Ecto neural progenitor cell (in vitro differentiated cells): ENCODE measurements at regions not wholly inside any gene's neighbourhood (a gene's known extent, or its start where the extent isn't known, plus 50 kb on each side); places are given as distances from the start of the nearest gene placed in this dataset.

Source experiments
- DNase-seq: peaks from one replicate; pipeline ENCODE4 v3.0.0-alpha.2; 2018; ENCODE audit warnings: low spot score

DNA sequence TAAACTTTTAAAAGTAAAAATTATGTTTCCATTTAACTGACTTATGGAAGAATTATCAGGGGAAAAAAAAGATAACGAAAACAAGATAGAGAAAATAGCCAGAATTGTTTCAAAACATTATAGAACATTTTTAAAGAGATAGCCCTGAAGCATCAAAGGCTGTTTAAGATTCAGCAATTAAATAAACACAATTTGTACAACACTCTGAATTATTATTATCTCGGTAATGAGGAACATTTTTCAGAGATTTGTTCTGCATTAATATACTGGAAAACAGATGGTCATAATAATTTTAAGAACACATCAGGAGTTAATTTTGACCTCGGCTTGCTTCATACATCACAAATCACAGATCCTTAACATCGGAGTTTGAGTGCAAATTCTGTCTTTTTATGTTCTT, 643.8 kb downstream of the SORCS1 start:
- no peak for DNase-seq

DNA sequence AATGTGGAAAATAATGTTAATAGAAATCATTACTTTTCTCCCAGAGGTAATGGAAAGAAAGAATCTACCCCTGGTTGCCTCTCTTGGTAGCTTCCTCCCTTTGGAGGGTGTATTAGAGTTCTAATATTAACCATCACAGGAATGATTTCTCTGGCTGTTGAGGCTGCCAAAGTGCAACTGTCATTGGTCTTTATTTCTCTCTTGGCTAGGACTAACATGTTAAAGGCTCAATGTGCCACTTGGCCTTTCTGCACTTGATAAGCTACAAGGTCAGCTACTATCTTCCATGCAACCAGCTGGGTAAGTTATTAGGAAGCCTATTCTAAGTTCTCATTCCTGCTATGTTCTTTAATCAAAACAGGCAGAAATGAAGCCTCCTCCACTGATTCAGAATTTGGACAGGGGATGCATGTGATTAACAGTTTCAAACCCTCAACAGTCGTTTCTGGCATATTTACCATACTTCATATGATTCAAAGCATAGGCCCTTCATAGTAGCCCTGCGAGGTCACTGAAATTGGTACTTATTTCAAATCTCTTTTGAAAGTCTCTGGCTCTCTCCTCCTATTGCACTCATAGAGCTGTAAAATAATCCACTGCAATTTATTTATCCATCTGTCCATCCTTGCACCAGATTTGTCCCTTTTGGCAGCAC, 645.0 kb downstream of the SORCS1 start:
- DNase-seq = no peak

DNA sequence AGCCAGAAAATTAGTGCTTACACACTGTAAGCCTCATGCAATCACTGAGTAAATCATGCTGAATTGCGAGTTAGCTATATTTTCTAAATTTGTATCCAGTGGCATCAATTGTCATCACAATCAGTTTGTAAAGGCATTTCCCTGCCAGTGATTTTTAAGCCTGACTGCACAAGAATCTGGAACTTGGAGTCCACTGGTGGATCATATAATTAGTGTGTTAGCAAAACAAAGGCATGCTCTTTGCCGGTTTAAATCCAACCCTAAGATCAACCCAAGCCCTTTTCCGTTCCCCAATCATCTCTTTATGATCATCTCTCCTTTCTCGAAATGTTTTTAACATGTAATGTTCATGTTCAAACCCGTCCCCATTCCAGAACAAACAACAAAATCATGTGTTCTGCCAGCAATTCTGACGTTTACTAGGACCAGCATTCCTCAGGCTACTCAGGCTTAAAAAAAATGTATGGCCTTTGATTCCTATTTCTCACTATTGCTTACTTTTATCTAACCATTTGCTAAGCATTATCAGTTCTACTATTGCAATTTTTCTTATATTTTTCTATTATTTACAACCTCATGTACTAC, 649.2 kb downstream of the SORCS1 start:
- DNase-seq = no peak

DNA sequence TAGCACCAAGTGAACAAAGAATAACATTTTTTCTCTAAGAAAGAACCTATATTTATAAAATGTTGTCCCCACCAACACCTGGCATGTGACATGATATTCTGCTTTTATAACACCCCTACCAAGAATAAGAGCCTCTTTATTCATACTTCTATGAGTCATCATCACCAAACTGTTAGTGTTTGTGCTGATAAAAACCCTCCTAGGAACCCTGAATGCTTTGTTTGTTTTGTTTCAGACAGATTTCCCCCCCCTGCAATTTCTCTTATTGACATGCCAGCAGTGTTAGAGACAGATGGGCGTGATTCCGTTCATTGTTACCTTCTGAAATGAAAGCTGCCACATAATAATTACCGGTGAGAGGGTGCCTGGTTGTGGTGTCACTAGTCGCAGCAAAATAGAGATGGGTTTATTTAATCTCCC, 651.1 kb downstream of the SORCS1 start:
- no peak for DNase-seq

DNA sequence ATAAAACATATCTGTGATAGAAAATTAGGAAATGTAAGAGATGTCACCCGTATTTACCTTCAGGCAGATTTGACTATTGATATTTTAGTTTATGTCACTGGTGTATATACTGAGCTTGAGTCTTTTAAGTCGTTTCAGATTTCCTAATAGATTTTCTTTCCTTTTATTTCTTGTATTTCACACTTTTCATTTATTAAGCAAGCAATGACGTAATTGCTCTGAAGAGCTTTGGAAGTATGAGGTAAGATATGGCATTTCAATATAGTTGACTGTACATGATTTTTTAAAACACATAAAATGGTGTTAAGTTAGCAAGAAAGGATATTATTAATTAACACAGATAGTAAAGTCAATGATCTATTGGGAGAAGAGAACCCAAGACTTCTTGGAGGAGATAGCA, 652.6 kb downstream of the SORCS1 start:
- no peak for DNase-seq

DNA sequence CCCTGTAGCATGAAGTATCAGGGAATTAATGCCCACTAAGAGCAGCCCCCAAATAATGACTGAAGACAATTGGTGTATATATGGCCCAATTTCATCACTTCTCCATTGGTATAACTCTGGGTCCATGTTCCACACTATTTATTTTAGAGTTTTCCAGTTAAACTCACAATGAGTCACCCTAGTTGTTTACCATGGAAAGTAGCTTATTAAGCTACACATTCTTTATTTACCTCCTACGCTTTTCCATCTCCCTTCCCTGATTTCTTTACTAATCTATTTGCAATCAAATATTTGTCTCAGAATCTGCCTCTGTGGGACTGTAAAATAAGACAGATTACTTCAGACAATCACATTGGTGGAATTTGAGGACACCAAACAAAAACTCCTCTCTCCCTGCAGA, 655.6 kb downstream of the SORCS1 start:
- no peak for DNase-seq

DNA sequence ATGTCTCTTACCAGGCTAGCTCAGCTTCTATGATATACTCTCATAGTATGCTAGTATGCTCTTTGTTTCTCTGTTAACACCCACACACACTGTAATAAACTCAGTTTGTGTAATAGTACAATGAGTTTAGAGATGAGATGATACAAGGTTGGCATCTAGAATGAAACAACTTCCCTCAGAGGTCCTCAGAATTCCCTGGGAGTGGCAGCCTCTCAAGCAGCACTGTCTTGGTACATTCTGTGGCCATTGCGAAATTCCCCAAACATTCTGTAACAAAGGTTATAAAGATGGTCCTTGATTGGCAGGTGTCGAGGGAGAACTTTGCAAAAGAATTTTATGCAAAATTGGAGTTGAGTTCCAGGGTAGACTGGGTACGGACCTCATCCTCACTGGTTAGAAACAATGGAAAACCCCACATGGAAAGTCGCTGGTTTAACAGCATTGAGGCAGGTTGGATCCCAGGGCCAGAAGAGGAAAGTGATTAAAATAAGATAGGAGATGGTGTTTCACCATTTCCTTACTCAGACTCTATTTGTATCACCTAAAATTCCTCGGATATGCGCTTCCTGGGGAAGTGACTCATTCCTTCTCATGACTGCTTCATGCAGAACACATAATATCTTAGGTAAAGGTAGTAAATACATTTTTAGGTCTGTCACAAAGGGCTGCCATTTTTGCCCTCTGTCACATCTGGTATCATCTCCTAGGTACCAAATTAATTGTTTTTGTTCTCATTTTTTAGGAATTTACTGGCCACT, 657.8 kb downstream of the SORCS1 start:
- no peak for DNase-seq

DNA sequence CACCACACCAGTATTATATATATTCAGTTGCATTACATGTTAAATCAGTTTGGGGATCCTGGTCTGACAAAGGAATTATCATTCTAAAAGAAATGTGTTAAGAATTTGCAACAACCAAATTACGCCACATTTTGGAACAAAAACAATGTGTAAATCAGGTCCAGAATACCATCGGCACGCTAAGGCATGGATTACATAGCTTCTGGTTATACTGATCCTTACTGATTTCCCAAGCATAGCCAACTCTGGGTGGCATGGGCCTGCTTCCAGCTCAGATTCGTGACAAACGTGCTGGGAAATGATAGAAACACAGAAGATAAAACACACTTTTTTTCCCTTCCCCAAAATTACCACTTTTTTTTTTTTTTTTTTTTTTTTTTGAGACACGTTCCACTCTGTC, 660.0 kb downstream of the SORCS1 start:
- no peak for DNase-seq

DNA sequence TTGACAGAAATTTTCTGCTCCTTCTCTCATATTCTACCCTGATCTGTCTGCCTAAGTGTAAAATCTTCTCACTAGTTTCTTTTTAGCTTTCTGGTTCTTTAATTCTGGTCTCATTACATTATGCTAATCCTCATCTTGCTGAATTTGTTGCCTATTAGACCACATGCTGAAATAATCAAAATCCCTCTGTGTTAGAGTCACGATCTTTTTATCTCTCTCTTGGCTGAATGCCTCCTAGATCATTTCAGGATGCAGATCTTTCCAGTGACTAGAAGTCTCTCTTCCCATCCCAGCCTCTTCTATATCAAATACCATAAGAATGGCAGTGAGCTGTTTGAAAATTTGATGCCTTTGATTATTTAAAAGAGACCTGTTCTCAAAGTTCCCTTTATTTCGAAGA, 661.9 kb downstream of the SORCS1 start:
- no peak for DNase-seq

DNA sequence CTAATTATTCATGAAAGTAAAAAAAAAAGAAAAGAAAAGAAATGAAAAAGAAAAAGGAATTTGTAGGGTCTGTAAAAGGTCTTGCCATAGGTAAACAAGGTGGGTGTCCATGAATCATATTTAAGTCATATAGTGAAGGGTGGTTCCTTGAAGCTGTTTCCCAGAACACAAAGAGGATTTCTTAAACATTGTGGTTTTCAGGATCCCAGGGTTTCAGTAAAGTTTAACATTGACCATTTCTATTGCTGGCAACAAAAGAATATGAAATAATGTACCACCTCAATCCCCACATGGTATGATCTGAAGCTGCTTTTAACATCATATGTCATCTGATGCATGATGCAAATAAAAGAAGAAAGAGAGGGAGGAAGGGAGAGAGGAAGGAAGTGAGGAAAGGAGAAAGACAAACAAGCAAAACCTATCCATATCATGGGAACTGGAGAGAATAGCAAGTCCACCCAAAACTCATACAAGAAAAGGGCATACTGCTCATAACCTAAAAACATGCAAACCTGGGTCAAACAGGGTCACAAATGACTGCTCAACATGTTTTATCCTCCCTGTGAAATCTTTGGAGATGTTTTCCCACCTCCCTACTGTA, 663.5 kb downstream of the SORCS1 start:
- no peak for DNase-seq

DNA sequence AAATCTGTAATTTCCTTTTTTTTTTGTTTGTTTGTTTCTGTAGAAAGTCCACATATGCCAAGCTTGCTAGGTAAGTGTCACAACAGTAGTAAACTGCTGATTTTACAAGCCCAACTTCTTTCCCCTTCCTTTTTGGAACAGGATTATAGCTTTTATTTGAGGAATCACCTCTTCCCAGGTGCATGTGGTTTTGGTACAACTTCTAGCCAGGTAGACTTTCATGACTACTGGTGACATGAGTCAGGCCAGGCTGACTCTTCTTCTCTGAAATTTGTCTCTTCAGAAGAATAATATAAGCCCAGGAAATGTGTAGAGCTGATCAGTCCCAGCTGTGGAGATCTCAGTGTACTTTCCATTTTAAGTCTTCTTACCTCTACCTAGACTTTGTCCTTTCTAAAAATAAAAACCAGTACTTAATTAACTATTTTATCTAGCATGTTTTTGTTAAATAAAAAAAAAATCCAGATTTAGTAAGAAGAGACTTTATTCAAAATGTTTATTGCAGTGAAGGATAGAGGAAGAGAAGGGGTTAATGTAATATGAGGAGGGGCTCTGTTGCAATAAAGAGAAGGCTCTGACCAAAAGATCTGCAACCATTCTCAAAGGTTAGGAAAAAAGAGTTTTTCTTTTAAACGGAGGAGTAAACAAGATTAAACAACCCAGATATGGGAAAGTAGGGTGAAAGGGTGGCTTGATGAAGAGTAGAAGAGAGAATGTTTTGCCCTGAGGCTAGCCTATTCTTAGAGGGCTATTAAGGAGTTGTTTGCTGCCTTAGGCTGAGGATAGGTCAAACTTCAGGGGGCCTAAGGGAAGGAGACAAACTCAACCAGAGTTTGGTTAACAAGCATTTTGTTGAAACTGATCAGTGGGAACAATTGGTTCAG, 664.2 kb downstream of the SORCS1 start:
- no peak for DNase-seq

DNA sequence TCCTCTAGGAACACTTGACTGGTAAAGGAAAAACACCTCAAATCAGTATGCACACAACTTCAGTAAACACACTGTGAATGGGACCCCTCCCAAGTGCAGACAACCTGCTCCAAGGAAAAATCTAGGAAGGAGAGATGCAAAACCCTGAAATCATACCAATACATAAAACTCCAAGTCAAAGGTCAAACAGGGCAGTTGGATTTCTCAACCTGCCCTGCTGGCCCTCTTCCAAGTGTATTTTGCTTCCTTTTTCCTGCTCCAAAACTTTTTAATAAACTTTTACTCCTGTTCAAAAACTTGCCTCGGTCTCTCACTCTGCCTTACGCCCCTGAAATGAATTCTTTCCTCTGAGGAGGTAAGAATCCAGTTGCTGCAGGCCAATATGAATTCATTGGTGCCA, 665.1 kb downstream of the SORCS1 start:
- no peak for DNase-seq

DNA sequence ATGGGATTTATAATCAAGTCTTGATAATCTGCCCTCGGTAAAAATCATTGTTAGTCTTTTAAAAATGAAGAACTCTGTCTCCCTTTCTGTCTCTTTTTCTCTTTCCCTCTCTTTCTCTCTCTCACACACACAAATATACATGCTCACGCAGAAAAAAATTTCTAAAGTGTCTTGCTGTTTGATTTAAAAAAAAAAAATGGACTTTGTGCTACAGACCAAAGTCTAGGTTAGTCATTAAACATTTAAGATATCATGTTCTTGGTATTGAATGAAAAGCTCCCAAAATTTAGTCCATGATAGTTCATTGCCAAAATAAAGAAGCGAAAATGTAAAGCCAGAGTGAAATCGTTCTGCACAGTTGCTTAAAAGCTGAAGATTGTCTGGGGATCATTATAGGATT, 665.8 kb downstream of the SORCS1 start:
- DNase-seq = no peak

DNA sequence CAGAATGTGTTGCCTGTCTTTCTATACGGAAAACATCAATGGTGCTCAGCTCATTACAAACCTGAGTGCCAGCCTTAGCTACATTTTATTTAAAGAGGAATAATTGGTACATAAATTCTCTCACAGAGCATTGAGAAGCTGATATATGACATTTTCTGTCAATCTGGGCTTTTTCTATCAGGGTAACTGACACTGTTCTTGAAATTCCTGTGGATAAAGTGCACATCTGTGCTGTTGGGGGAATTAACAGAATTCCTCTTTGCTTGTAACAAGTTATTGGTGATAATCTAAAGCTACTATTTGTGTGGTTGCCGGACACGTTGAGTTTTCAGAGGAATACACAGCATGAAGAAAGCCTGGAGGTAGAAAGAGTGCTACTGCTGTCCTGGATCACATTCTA, 668.6 kb downstream of the SORCS1 start:
- no peak for DNase-seq

DNA sequence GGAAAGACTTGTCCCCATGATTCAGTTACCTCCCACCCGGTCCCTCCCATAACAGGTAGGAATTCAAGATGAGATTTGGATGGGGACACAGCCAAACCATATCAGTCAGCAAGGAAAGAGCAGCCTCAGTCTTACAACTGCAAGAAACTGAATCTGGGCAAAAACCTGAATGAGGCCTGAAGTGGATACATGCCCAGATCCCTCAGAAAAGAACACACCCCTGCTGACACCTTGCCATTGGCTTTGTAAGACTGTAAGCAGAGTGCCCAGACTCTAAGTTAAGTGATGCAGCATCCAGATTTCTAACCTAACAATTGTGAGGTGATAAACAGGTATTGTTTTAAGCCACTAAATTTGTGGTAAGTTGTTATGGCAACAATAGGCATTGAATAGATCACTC, 670.8 kb downstream of the SORCS1 start:
- no peak for DNase-seq

DNA sequence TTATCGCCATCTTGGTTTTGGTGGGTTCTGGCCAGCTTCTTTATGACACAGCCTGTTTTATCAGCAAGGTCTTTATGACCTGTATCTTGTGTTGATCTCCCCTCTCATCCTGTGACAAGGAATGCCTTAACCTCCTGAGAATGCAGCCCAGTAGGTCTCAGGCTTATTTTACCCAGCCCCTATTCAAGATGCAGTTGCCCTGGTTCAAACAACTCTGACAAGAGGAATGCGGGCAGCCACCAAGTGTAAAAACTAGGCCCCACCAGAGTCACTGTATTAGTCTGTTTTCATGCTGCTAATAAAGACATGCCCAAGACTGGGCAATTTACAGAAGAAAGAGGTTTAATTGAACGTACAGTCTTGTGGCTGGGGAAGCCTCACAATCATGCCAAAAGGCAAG, 671.3 kb downstream of the SORCS1 start:
- no peak for DNase-seq

DNA sequence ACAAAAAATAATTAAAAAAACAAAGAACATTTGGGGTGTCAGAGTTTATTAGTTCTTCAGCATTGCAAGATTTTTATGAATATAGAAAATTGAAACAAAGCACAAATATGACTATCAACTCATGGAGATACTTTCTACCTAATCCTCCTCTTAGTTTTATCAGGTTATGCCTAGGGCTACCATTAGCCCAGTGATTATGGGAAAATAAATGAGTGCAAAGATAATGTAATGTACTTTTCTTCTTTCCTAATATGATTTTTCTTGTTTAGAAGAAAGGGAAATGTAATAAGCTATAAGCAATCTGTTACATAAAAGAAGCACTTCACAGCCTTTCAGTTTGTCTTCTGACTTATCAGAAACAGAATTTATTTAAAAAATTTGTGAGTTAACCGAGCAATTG, 676.8 kb downstream of the SORCS1 start:
- DNase-seq = no peak

DNA sequence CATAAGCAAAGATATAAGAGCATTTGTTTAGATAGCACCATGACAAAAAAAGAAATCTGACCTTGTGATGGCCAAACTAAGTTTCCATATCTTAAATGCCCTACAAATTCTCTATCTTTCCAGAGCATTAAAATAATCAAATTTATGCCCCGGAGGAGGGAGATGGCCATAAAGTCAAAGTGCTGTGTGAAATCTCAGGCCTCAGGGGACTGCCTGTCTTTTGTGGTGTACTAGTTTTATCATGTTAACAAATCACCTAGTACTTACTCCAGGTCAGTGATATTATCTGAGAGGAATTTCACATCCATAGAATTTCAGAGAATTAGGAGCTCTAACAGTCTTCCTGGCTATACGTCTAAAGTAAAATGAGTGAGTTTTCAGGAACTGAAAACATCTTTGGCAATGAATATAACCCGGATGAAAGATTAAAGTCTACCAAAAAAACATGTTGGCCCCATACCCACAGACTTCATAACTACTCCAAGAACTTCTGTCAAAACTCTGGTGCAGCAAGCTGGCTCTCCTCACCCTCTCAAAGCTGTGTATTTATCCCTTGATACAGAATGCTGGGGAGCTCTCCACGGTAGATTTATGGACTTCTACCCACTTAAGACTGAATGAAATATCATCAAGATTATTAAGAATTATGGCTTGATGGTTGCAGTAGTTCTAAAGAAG, 682.8 kb downstream of the SORCS1 start:
- no peak for DNase-seq

DNA sequence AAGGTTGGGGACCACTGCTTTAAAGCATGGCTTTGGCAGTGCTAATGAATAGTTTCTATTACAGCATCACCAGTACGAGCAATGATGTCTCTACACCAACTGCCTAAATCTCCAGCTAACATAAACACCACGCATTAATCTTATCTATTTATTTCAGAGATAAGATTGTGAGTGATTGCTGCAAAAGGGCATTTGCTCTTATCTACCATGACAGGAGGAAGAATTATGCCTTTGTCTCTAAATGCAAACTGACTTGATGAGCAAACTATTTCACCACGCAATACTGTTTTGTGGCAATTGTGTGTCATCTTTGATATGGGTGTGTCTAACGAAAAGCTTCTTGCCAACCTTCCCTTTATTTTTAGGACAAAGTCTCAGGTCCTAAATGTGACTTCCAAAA, 684.9 kb downstream of the SORCS1 start:
- DNase-seq = no peak

DNA sequence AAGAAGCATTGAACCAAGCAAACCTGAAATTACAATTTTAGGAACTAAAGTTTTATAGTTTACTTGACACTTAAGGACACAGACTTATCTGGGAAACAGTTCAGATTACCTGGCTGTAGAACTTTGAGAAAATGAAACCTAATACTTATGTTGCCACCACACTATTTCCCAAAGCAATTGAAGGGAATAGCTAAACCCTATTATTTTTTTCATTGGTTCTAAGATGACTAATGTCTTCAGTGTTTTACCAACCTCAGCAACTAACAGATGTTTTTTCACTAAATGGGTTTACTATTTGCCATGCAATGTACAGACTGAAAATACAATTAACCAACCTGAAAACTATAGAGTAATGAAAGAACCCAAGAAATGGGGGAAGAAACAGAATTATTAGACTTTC, 689.6 kb downstream of the SORCS1 start:
- no peak for DNase-seq

DNA sequence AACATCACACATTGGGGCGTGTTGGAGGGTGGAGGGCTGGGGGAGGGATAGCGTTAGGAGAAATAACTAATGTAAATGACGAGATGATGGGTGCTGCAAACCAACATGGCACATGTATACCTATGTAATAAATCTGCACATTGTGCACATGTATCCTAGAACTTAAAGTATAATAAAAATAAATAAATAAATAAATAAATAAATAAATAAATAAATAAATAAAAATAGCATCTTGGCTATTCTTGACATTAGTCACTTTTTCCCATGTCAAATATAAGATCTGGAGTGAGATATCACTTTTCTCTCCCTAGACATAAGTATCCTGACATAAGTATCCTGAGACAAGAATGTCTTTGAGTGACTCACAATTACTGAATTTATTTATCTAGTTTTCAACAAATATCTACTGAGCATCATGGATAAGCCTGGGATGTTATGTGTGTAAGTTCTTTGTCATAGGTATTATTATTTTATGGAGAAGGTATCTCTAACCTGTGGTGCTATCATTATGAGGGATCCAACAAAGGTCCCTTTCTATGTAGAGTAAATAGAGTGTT, 691.3 kb downstream of the SORCS1 start:
- DNase-seq = no peak
